HCT116 (cell line): ENCODE measurements at regions not wholly inside any gene's neighbourhood (a gene's known extent, or its start where the extent isn't known, plus 50 kb on each side); places are given as distances from the start of the nearest gene placed in this dataset.

Source experiments
- ATAC-seq: fragments of 200-7000 bp; cut with Tn5 transposase; 2 replicates; pipeline ENCODE4 v1.9.1; 2020; ENCODE audit warnings: mild to moderate bottlenecking, moderate library complexity
- BruUV-seq: library from RNA; stranded (reverse); fragments of 400-500 nt; replicated peaks from 2 replicates; lab custom pipeline; 2021; lab: Mats Ljungman, UMichigan
- CTCF ChIA-PET: fragments of 300-600 bp; sonication (Branson Sonifier 250); formaldehyde crosslinking; loops from one replicate; lab custom pipeline; 2021; ENCODE audit warnings: antibody characterized with exemption; lab: Charles Lee
- POLR2A ChIA-PET: fragments of 300-600, 350-600 bp; sonication (Branson Sonifier 250); formaldehyde crosslinking; loops from one replicate; lab custom pipeline; 2021; ENCODE audit warnings: antibody characterized with exemption; lab: Charles Lee
- RAD21 ChIA-PET, 2 experiments: fragments of 300-600 bp; sonication (Branson Sonifier 250); formaldehyde crosslinking; loops; one replicate each; lab custom pipeline; 2023; ENCODE audit warnings: low total read pairs in 2 of 2; ENCODE audit not compliant: uncharacterized antibody in 2 of 2, unreplicated experiment in 2 of 2, low non-redundant PET in 1 of 2; lab: Charles Lee
- DNase-seq: peaks from one replicate; pipeline ENCODE4 v3.0.0-alpha.2; 2010; ENCODE audit warnings: low read depth, low spot score
- H2AFZ ChIP-seq: fragments of 200-600 bp; shearing (Covaris generic), sonication (generic); 2 replicates; pipeline ENCODE4 v1.6.1; 2017; ENCODE audit warnings: low read depth, mixed run types, mixed read lengths, antibody characterized with exemption, low read length; ENCODE audit not compliant: poor library complexity, severe bottlenecking
- H3K27ac ChIP-seq: 2 replicates; pipeline ENCODE4 v1.5.1; 2012; ENCODE audit warnings: low read depth, low read length
- H3K27me3 ChIP-seq: fragments of 200-600 bp; sonication (generic); 2 replicates; pipeline ENCODE4 v1.6.1; 2016; ENCODE audit warnings: mixed run types, low read length, mixed read lengths; ENCODE audit not compliant: insufficient read depth
- H3K36me3 ChIP-seq, 2 experiments: fragments of 200-500 bp in 1 of 2; fragments of 200-600 bp in 1 of 2; sonication (Bioruptor generic) in 1 of 2; sonication (generic) in 1 of 2; 2 replicates each; pipeline versions ENCODE4 v1.5.1 to v1.6.1; 2014 to 2016; ENCODE audit warnings: low read length in 2 of 2, inconsistent platforms in 1 of 2, mixed read lengths in 1 of 2, mixed run types in 1 of 2; ENCODE audit not compliant: insufficient read depth in 2 of 2, control insufficient read depth in 1 of 2
- H3K4me1 ChIP-seq, 2 experiments: fragments of 200-600 bp in 1 of 2; sonication (generic) in 1 of 2; 2 replicates each; pipeline versions ENCODE4 v1.5.1 to v1.6.1; 2012 to 2017; ENCODE audit warnings: low read length in 2 of 2, inconsistent platforms in 1 of 2, mild to moderate bottlenecking in 1 of 2, mixed read lengths in 1 of 2, mixed run types in 1 of 2, moderate library complexity in 1 of 2; ENCODE audit not compliant: insufficient read depth in 2 of 2, control insufficient read depth in 1 of 2
- H3K4me2 ChIP-seq: fragments of 200-600 bp; sonication (generic); 2 replicates; pipeline ENCODE4 v1.6.1; 2017; ENCODE audit warnings: mixed run types, low read length, mixed read lengths
- H3K4me3 ChIP-seq, 2 experiments: fragments of 200-600 bp in 1 of 2; sonication (generic) in 1 of 2; replicated peaks in 1 of 2; 2 replicates each; pipeline ENCODE4 v1.5.1; 2011 to 2016; ENCODE audit warnings: low read length in 2 of 2, control low read depth in 1 of 2, low read depth in 1 of 2, mild to moderate bottlenecking in 1 of 2, mixed read lengths in 1 of 2, mixed run types in 1 of 2
- H3K79me2 ChIP-seq: fragments of 200-600 bp; sonication (generic); 2 replicates; pipeline ENCODE4 v1.6.1; 2017; ENCODE audit warnings: mild to moderate bottlenecking, mixed run types, low read length, moderate library complexity, mixed read lengths; ENCODE audit not compliant: insufficient read depth
- H3K9ac ChIP-seq: fragments of 200-600 bp; sonication (generic); 2 replicates; pipeline ENCODE4 v1.6.1; 2016; ENCODE audit warnings: low read length, mixed read lengths
- H3K9me2 ChIP-seq: fragments of 200-600 bp; sonication (generic), shearing (Covaris generic); 2 replicates; pipeline ENCODE4 v1.6.1; 2017; ENCODE audit warnings: mixed run types, mild to moderate bottlenecking, moderate library complexity; ENCODE audit not compliant: insufficient read depth
- H3K9me3 ChIP-seq, 2 experiments: fragments of 200-500 bp in 1 of 2; fragments of 200-600 bp in 1 of 2; sonication (Bioruptor generic) in 1 of 2; sonication (generic) in 1 of 2; 2 replicates each; pipeline ENCODE4 v1.6.1; 2014 to 2017; ENCODE audit warnings: low read length in 2 of 2, mixed read lengths in 2 of 2, inconsistent platforms in 1 of 2, low read depth in 1 of 2, mild to moderate bottlenecking in 1 of 2, mixed run types in 1 of 2, moderate library complexity in 1 of 2; ENCODE audit not compliant: control insufficient read depth in 1 of 2, insufficient read depth in 1 of 2
- H4K20me1 ChIP-seq: fragments of 200-600 bp; sonication (generic), shearing (Covaris generic); 2 replicates; pipeline ENCODE4 v1.6.1; 2017; ENCODE audit warnings: mixed run types, mild to moderate bottlenecking, moderate library complexity; ENCODE audit not compliant: insufficient read depth
- CBX3 ChIP-seq: IDR thresholded peaks from 2 replicates; pipeline ENCODE4 v1.6.1; 2012; ENCODE audit warnings: low read depth
- EGR1 ChIP-seq: IDR thresholded peaks from 2 replicates; pipeline ENCODE4 v1.6.1; 2012; ENCODE audit warnings: low read depth
- ELF1 ChIP-seq: IDR thresholded peaks from 2 replicates; pipeline ENCODE4 v1.6.1; 2012; ENCODE audit warnings: low read depth, borderline replicate concordance
- EZH2 ChIP-seq: fragments of 200-600 bp; sonication (generic); IDR thresholded peaks from 2 replicates; pipeline ENCODE4 v1.6.1; 2017; ENCODE audit warnings: antibody characterized with exemption, mixed run types
- EZH2phosphoT487 ChIP-seq: fragments of 200-600 bp; IDR thresholded peaks from 2 replicates; pipeline ENCODE4 v1.6.1; 2018; ENCODE audit warnings: antibody characterized with exemption, borderline replicate concordance
- FOSL1 ChIP-seq: IDR thresholded peaks from 2 replicates; pipeline ENCODE4 v1.6.1; 2012; ENCODE audit warnings: low read depth
- POLR2AphosphoS5 ChIP-seq: IDR thresholded peaks from 2 replicates; pipeline ENCODE4 v1.6.1; 2011; ENCODE audit warnings: mild to moderate bottlenecking, low read depth, low read length, moderate library complexity
- TCF7L2 ChIP-seq: IDR thresholded peaks from 2 replicates; pipeline ENCODE4 v1.7.0; 2011; ENCODE audit warnings: borderline replicate concordance, inconsistent platforms; ENCODE audit not compliant: insufficient read depth, insufficient read length; ENCODE audit errors: extremely low read depth
- ZNF274 ChIP-seq: fragments of 200-500 bp; sonication (Bioruptor generic); IDR thresholded peaks from 2 replicates; pipeline ENCODE4 v1.6.1; 2014; ENCODE audit warnings: mild to moderate bottlenecking, low read depth, low read length, inconsistent platforms
- intact Hi-C: fragments of 100-400 bp; cut with micrococcal nuclease; formaldehyde crosslinking; loops from 2 replicates; pipeline ENCODE4 v1.10.0; 2022
- TF ChIP-seq, protein P1 (sequence below): IDR thresholded peaks from 2 replicates; pipeline ENCODE4 v1.6.1; 2012
- TF ChIP-seq, protein P2 (sequence below): IDR thresholded peaks from 2 replicates; pipeline ENCODE4 v1.6.1; 2012; ENCODE audit warnings: low read depth
- TF ChIP-seq, protein P3 (sequence below): IDR thresholded peaks from 2 replicates; pipeline ENCODE4 v1.6.1; 2012

DNA sequence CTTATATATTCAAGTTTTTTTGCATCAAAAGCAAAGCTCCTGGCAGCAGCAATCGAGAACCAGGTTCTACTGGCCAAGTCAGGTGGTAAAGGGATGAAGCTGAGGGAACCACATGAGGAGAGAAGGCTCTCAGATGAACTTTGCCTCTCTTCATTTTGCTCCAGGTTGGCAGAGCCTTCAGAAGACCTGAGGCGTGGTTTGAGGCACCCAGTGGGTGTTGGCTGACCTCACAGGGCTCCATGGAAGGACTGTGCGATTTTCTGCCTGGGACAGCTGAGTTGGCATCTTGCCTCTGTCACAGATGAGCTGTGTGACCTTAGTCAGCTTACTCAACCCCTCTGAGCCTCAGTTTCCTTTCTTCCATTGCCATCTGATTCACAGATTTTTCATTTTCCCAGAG, 89.0 kb downstream of the INSIG2 start:
- ChIA-PET RAD21 (interaction anchor here in 1 of 2 experiments (0.7 kb wide), 1 partner anchor 58 kb away, joined by 3 read pairs; no protein-coding TSS in a partner anchor), CTCF (no interaction called here)

More for the DNA sequence above, 89.0 kb downstream of the INSIG2 start:
- no TSS peak for BruUV-seq
- ATAC-seq: no peak
- Histone ChIP-seq H2AFZ (no peak overlapping the region), H3K9ac (no peak overlapping the region), H3K27me3 (no peaks in the 10 kb centered on the region), H3K27ac (no peak overlapping the region), H3K36me3 (no peaks in the 10 kb centered on the region), H3K4me2 (0 out of 2 replicates have a peak overlapping the region, but pooled peaks have one; percentile 8), H3K4me3 (no peak overlapping the region), H3K9me2 (no peaks in the 10 kb centered on the region), H3K9me3 (no peaks in the 10 kb centered on the region), H3K79me2 (no peaks in the 10 kb centered on the region), H3K4me1 (peaks cover 17 to 23% of the 10 kb centered on the region in 2 experiments), H4K20me1 (no peaks in the 10 kb centered on the region)
- DNase-seq: no peak
- TF ChIP-seq CBX3: no peak
- no peak for TF ChIP-seq ZNF274
- TF ChIP-seq TCF7L2: no peak
- TF ChIP-seq, protein P1, sequence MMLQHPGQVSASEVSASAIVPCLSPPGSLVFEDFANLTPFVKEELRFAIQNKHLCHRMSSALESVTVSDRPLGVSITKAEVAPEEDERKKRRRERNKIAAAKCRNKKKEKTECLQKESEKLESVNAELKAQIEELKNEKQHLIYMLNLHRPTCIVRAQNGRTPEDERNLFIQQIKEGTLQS: no peak
- no peak for TF ChIP-seq POLR2AphosphoS5
- no peak for TF ChIP-seq EGR1
- TF ChIP-seq, protein P2, sequence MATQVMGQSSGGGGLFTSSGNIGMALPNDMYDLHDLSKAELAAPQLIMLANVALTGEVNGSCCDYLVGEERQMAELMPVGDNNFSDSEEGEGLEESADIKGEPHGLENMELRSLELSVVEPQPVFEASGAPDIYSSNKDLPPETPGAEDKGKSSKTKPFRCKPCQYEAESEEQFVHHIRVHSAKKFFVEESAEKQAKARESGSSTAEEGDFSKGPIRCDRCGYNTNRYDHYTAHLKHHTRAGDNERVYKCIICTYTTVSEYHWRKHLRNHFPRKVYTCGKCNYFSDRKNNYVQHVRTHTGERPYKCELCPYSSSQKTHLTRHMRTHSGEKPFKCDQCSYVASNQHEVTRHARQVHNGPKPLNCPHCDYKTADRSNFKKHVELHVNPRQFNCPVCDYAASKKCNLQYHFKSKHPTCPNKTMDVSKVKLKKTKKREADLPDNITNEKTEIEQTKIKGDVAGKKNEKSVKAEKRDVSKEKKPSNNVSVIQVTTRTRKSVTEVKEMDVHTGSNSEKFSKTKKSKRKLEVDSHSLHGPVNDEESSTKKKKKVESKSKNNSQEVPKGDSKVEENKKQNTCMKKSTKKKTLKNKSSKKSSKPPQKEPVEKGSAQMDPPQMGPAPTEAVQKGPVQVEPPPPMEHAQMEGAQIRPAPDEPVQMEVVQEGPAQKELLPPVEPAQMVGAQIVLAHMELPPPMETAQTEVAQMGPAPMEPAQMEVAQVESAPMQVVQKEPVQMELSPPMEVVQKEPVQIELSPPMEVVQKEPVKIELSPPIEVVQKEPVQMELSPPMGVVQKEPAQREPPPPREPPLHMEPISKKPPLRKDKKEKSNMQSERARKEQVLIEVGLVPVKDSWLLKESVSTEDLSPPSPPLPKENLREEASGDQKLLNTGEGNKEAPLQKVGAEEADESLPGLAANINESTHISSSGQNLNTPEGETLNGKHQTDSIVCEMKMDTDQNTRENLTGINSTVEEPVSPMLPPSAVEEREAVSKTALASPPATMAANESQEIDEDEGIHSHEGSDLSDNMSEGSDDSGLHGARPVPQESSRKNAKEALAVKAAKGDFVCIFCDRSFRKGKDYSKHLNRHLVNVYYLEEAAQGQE: no peak
- TF ChIP-seq, protein P3, sequence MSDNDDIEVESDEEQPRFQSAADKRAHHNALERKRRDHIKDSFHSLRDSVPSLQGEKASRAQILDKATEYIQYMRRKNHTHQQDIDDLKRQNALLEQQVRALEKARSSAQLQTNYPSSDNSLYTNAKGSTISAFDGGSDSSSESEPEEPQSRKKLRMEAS: no peak
- TF ChIP-seq FOSL1: no peak
- no peak for TF ChIP-seq EZH2
- TF ChIP-seq ELF1: no peak
- TF ChIP-seq EZH2phosphoT487: no peak
- intact Hi-C loops: no loop called here
- POLR2A ChIA-PET: interaction anchor here (1.0 kb wide), 1 partner anchor 9 kb away, joined by 3 read pairs; no protein-coding TSS in a partner anchor
